ENCODE measurements at regions not wholly inside any gene's neighbourhood (a gene's known extent, or its start where the extent isn't known, plus 50 kb on each side); places are given as distances from the start of the nearest gene placed in this dataset.

- DNase-seq = no peak
Measured at GRCh38 chr5:66306844-66307315, 162.8 kb downstream of the SREK1 start.

- peak; percentile 34 for DNase-seq
Measured at GRCh38 chr5:66307647-66308241, 163.6 kb downstream of the SREK1 start.

DNA sequence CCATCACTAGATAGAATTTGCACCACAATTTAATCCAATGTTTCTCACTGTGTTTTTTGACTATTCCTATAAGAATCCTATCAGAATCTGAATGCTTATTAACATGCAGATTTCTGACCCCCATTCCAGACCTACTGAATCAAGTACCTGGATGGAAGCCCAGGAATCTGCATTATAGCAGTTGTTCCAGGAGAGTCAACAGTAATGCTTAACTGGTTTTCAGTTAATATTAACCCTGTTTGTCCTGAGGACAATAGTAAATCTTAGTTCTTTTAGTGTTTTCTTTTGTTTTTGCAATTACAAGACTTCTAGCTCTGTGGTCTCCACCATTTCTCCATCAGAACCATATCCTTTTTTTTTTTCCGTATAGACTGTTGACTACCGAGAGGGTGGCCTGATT lies 168.2 kb downstream of the SREK1 start:
- no peak for DNase-seq

DNA sequence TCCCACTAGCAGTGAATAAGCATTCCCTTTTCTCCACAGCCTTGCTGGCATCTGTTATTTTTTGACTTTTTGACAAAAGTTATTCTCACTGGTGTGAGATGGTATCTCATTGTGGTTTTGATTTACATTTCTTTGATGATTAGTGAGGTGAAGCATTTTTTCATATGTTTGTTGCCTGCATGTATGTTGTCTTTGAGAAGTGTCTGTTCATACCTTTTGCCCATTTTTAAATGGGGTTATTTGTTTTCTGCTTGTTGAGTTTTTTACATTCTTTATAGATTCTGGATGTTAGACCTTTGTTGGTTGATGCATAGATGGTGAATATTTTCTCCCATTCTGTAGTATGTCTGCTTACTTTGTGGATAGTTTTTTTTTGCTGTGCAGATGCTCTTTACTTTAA lies 171.7 kb downstream of the SREK1 start:
- no peak for DNase-seq

GRCh38 chr5:66322786-66323528 lies 178.9 kb downstream of the SREK1 start:
- DNase-seq = peak; percentile 66

GRCh38 chr5:66323529-66323895 lies 179.4 kb downstream of the SREK1 start:
- DNase-seq = no peak

GRCh38 chr5:66324357-66324756 lies 180.3 kb downstream of the SREK1 start:
- DNase-seq = peak; percentile 70

GRCh38 chr5:66326276-66326675 lies 182.2 kb downstream of the SREK1 start:
- DNase-seq = no peak

DNA sequence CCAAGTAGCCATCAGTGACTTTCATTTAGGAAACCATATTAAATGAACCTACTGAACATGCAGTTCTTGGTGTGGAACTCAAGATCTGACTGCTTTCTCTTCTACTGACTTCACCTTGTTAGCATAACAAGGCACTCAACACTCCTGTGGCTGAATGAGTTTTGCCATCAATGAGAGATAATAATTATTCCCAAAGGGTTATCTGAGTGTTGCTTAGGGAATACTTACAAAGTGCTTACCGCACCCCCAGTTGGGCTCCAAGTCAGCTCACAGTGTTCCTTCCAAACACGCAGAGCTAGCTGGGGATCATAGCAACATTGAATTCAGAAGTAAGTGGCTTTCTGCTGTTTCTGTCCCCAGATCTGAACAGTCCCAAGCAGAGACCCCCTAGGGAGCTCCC lies 182.9 kb downstream of the SREK1 start:
- DNase-seq = no peak

DNA sequence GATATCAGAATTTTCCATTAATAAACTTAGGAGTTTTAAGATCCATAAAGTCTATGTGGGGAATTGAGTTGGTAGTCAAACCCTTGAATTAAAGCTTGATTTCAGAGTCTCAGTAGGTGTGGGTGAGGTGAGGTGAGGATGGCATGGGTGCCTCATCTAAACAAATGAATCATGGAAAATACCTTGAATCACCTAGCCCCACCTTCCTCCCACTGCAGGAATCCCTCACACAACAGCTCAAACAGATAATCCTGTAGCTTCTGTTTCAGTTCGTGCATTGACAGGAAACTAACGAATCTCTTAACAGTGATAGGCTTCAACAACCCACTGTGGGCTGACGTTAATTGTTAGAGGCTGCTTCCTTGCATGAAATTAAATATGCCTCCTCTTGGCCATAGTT lies 185.0 kb downstream of the SREK1 start:
- no peak for DNase-seq

DNA sequence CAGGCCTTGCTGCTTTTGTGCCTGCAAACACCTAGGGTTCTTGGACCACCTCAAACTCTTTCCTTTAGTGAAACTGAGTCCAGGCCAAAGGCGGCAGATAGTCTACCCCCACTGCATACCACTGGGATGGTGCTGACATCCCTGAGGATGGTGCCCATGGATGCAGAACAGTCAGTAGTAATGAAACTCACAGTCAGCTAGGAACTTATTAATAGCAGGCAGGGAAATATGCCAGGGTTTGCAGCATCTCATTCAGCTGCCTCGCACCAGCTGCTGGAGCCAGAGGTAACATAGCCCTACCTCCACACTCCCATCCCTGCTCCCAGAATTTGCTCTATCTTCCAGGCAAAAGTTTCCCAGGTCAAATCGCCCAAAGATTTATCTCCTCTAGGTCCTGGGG lies 189.1 kb downstream of the SREK1 start:
- no peak for DNase-seq

- no peak for DNase-seq
Measured at GRCh38 chr5:66337626-66338226, 193.6 kb downstream of the SREK1 start.

DNA sequence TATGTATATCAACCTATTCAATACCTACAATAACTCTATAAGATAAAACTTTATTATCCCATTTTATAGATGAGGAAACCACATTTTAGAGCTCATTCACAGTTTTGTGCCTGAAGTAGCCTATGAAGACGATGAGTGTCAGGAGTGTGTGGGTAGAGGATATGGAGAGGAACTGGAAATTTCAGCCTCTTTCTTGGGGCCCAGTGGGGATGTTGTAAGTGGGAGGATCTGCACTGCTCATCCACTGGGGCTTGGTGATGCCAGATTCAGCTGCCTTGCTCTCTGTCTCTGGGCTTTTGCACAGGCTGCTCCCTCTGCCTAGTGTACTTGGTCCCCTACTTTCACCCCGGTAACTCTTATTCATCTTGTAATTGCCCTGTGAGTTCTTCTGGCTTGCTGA lies 194.7 kb downstream of the SREK1 start:
- DNase-seq = no peak

- no peak for DNase-seq
Measured at GRCh38 chr5:66339896-66340295, 195.8 kb downstream of the SREK1 start.

- DNase-seq = no peak
Measured at GRCh38 chr5:66340786-66341185, 196.7 kb downstream of the SREK1 start.

GRCh38 chr5:66342341-66342880 lies 198.3 kb downstream of the SREK1 start:
- DNase-seq = no peak

DNA sequence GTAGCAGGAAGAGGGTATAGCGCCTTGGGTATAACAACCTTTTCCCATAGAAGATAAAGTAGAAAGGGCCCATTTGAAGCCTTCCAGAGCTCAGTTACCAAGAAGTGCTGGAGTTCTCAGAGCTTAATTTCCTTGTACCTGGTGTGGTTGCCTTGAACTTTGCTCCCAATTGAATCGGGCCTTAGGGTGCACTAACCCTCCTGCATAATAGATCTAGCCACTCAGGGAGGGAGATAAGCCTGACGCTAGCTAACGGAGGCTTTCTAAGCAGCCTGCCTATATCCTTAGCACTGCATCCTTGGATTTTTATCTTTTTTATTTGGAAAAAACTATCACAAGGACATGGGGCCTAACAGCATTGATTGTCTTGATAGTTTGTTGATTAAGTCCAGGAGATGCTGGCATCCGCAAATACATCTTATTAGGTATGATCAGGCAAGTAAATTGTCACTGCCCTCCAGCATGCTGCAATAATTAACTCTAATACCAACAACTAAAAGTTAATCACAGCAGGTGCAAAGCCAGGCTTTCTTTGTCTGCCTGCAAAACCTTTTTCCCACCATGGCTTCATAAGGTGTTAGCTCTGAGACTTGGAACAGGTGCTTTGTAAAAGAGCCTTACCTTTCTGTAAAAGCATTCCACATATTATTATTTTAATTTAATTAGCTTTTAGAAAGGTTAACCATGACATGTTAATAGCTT lies 199.4 kb downstream of the SREK1 start:
- no peak for DNase-seq

DNA sequence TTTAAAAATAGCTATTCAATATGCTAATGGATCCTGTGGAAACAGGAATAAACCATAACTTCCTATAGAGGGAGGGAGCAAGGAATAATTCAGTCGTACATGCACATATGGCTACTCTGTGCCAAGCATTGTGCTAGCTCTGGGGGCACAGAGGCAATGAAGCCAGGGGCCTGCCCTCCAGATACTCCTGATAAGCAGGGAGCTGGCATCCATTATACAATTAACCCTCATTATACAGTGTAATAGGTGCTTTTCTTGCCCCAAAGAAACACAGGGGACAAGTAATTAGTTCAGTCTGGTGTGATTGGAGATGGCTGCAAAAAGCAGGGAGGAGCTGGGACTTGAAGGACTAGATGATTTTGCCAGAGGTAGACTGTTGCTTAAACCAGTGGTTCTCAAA lies 200.4 kb downstream of the SREK1 start:
- no peak for DNase-seq

DNA sequence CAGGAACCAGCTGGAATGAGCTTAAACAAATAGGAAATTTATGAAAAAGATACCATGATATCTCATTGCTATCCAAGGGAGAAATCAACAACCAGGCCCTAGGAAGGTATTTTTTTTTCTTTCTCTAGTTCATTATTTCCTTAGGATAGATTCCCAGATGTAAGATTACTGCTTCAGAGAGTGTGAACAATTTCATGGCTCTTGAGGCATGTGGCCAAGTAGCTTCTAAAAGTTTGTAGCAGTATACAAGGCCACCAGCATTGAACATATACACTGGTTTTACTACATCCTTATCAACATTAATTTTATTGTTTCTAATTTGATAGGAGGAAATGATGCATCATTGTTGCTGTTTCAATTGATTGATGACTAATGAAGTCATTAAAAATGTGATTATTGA lies 201.2 kb downstream of the SREK1 start:
- no peak for DNase-seq

GRCh38 chr5:66346869-66347268 lies 202.8 kb downstream of the SREK1 start:
- DNase-seq = no peak

DNA sequence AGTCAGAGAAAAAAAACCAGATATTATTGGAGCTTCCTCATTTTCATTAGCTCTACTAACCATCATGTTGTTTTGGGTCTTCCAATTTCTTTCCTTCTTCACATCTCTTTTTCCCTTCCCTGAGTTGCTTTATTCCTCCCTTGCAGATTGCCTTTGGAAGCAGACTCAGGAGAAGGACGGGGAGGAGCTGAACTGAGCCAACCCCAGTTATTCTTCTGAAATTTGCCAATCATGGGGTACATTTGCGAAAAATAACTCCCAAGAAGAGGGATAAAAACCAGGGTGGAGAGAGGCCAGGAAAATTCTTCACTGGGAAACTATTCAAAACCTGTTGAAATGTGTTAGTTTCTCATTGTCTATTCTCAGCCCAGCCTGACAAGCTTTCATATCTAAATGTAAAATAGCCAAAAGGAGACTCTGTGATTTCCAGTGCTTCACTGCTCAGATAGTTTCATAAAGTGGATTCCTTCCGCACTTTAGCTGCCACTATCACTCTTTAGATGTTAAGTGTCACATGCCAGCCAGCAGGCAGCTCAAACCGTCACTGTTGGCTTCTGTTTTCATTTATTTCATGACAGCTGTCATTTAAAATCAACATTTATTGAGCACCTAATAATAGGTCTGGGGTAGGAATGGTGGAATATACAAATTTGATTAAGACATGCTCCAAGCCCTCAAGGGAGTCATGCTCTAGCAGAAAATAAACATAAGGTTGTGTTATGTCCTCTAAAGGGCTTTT lies 204.5 kb downstream of the SREK1 start:
- no peak for DNase-seq

- no peak for DNase-seq
Measured at GRCh38 chr5:66351813-66352212, 207.7 kb downstream of the SREK1 start.

GRCh38 chr5:66353186-66353585 lies 209.1 kb downstream of the SREK1 start:
- no peak for DNase-seq
